ENCODE measurements at regions not wholly inside any gene's neighbourhood (a gene's known extent, or its start where the extent isn't known, plus 50 kb on each side); places are given as distances from the start of the nearest gene placed in this dataset.

- ATAC-seq (no peak), DNase-seq (ENCODE audit: low read depth, low spot score) (no peak)
- CTCF ChIA-PET = no interaction called here
- BruUV-seq (replicated peaks) = no TSS peak
- intact Hi-C loops (cut with micrococcal nuclease; ENCODE audit: unreplicated experiment) (no loop called here), in situ Hi-C loops (cut with HindIII; ENCODE audit: low pct_unique_long_range_greater_than_20kb, low sequenced_read_pairs) (no loop called here)
- Histone ChIP-seq H3K4me3 (ENCODE audit: low read depth in 2 of 2, low read length in 2 of 2) (no peak overlapping the region), H3K27me3 (ENCODE audit: control insufficient read depth, insufficient read depth, low read length) (no peaks in the 10 kb centered on the region), H3K27ac (ENCODE audit: low read length) (no peak overlapping the region), H3K9me3 (ENCODE audit: control insufficient read depth, insufficient read depth, low read depth, low read length) (no peaks in the 10 kb centered on the region), H3K36me3 (ENCODE audit: control insufficient read depth, insufficient read depth, low read length) (no peaks in the 10 kb centered on the region), H3K4me1 (ENCODE audit: control insufficient read depth, insufficient read depth, low read length) (no peaks in the 10 kb centered on the region)
- TF ChIP-seq, protein P1, sequence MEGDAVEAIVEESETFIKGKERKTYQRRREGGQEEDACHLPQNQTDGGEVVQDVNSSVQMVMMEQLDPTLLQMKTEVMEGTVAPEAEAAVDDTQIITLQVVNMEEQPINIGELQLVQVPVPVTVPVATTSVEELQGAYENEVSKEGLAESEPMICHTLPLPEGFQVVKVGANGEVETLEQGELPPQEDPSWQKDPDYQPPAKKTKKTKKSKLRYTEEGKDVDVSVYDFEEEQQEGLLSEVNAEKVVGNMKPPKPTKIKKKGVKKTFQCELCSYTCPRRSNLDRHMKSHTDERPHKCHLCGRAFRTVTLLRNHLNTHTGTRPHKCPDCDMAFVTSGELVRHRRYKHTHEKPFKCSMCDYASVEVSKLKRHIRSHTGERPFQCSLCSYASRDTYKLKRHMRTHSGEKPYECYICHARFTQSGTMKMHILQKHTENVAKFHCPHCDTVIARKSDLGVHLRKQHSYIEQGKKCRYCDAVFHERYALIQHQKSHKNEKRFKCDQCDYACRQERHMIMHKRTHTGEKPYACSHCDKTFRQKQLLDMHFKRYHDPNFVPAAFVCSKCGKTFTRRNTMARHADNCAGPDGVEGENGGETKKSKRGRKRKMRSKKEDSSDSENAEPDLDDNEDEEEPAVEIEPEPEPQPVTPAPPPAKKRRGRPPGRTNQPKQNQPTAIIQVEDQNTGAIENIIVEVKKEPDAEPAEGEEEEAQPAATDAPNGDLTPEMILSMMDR (IDR thresholded peaks at IDR 0.05) = no peak
- TF ChIP-seq SIN3A (IDR thresholded peaks at IDR 0.05; ENCODE audit: borderline replicate concordance, insufficient read depth, low read depth, low read length) (no peak), TCF7L2 (IDR thresholded peaks at IDR 0.05; ENCODE audit: low read depth, low read length) (no peak), POLR2AphosphoS5 (IDR thresholded peaks at IDR 0.05; ENCODE audit: low read depth, low read length) (no peak)
- TF ChIP-seq, protein P2, sequence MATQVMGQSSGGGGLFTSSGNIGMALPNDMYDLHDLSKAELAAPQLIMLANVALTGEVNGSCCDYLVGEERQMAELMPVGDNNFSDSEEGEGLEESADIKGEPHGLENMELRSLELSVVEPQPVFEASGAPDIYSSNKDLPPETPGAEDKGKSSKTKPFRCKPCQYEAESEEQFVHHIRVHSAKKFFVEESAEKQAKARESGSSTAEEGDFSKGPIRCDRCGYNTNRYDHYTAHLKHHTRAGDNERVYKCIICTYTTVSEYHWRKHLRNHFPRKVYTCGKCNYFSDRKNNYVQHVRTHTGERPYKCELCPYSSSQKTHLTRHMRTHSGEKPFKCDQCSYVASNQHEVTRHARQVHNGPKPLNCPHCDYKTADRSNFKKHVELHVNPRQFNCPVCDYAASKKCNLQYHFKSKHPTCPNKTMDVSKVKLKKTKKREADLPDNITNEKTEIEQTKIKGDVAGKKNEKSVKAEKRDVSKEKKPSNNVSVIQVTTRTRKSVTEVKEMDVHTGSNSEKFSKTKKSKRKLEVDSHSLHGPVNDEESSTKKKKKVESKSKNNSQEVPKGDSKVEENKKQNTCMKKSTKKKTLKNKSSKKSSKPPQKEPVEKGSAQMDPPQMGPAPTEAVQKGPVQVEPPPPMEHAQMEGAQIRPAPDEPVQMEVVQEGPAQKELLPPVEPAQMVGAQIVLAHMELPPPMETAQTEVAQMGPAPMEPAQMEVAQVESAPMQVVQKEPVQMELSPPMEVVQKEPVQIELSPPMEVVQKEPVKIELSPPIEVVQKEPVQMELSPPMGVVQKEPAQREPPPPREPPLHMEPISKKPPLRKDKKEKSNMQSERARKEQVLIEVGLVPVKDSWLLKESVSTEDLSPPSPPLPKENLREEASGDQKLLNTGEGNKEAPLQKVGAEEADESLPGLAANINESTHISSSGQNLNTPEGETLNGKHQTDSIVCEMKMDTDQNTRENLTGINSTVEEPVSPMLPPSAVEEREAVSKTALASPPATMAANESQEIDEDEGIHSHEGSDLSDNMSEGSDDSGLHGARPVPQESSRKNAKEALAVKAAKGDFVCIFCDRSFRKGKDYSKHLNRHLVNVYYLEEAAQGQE (IDR thresholded peaks at IDR 0.05; ENCODE audit: insufficient read depth in 1 of 2, low read depth in 2 of 2, low read length in 1 of 2) = no peak
- POLR2A ChIA-PET = no interaction called here
These were observed 526.9 kb downstream of the TMEM182 start for GRCh38 chr2:103288696-103289095.

DNA sequence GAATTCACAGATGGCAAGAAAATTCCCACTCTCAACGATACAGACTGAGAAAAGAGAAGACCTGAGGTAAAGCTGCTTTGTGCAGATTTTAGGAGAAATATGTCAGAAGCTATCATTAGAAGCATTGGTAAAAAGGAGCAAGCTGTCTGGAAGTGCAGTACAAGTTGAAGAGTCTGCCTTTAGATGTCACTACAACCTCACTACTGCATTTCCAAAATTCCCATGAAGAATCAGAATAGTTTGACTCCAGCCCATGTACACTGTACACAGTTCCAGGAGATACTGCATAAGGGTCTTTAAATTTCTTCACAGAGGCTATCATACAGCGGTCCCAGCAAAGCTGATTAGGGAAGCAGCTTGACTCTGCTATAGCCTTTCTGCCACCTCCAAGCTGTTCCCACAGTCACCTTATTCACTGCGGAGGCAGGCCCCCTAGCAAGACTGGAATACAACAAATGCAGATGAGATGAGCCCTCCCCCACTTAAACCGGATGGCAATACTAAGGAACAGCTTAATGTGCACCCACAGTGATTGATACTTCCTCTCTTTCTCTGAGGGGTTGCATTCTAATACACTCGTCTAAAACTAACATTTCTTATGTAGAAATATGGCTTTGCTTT, 527.4 kb downstream of the TMEM182 start:
- no peaks in the 10 kb centered on the region for H3K36me3 ChIP-seq (ENCODE audit: control insufficient read depth, insufficient read depth, low read length)
- ChIA-PET POLR2A (no interaction called here), CTCF (no interaction called here)
- H3K9me3 ChIP-seq (ENCODE audit: control insufficient read depth, insufficient read depth, low read depth, low read length) = no peaks in the 10 kb centered on the region
- DNase-seq (ENCODE audit: low read depth, low spot score) (no peak), ATAC-seq (no peak)
- no peak overlapping the region for H3K27ac ChIP-seq (ENCODE audit: low read length)
- intact Hi-C loops (cut with micrococcal nuclease; ENCODE audit: unreplicated experiment) (no loop called here), in situ Hi-C loops (cut with HindIII; ENCODE audit: low pct_unique_long_range_greater_than_20kb, low sequenced_read_pairs) (no loop called here)
- no peaks in the 10 kb centered on the region for H3K27me3 ChIP-seq (ENCODE audit: control insufficient read depth, insufficient read depth, low read length)
- BruUV-seq (replicated peaks) = no TSS peak
- H3K4me1 ChIP-seq (ENCODE audit: control insufficient read depth, insufficient read depth, low read length) = no peaks in the 10 kb centered on the region
- H3K4me3 ChIP-seq (ENCODE audit: low read depth in 2 of 2, low read length in 2 of 2) = no peak overlapping the region
- TF ChIP-seq, protein P2 (IDR thresholded peaks at IDR 0.05; ENCODE audit: insufficient read depth in 1 of 2, low read depth in 2 of 2, low read length in 1 of 2) = no peak
- TF ChIP-seq SIN3A (IDR thresholded peaks at IDR 0.05; ENCODE audit: borderline replicate concordance, insufficient read depth, low read depth, low read length) (no peak), POLR2AphosphoS5 (IDR thresholded peaks at IDR 0.05; ENCODE audit: low read depth, low read length) (no peak), TCF7L2 (IDR thresholded peaks at IDR 0.05; ENCODE audit: low read depth, low read length) (no peak)
- TF ChIP-seq, protein P1 (IDR thresholded peaks at IDR 0.05) = peak; percentile 34

All from Panc1 (cell line).